NCI-H1417 treated with DMSO at 0.1 percent for 48 hours (cell line): ENCODE measurements at regions not wholly inside any gene's neighbourhood (a gene's known extent, or its start where the extent isn't known, plus 50 kb on each side); places are given as distances from the start of the nearest gene placed in this dataset.

Experiments used
- DNase-seq: peaks from one replicate; lab custom pipeline; 2025; lab: John Stamatoyannopoulos, UW

- peak; percentile 57 for DNase-seq
These were observed 298.6 kb downstream of the PARP8 start for GRCh38 chr5:50964746-50965653.

- no peak for DNase-seq
These were observed 299.4 kb downstream of the PARP8 start for GRCh38 chr5:50965654-50966375.

DNA sequence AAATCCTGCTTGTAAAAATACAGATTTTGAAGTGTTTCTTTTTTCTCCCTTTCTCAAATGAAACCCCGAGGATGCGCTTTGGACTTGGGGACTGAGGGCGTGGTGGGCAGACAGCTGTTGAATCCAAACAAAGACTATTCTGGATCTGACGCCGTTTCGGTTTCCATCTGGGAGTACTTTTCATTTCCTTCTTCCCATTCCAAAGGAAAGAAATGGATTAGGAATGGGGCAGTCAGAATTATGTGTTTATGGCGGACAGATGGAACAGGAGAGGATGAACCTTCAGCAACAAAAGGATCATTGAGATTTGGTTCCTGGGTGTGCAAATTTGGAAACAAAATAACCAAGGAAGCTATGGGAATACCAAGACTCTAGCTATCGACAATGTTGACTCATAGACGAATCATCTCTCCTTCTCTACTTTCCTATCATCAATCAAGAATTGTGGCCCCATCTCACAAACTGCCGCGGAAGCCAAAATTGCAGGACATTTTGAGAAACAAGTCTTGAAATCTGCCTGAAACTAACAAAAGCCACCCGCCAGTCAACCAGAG is 300.6 kb downstream of the PARP8 start:
- no peak for DNase-seq

- DNase-seq = peak; percentile 26
These were observed 301.3 kb downstream of the PARP8 start for GRCh38 chr5:50967563-50968355.

- DNase-seq = no peak
These were observed 302.1 kb downstream of the PARP8 start for GRCh38 chr5:50968356-50969149.

- no peak for DNase-seq
These were observed 303.0 kb downstream of the PARP8 start for GRCh38 chr5:50969151-50970031.

DNA sequence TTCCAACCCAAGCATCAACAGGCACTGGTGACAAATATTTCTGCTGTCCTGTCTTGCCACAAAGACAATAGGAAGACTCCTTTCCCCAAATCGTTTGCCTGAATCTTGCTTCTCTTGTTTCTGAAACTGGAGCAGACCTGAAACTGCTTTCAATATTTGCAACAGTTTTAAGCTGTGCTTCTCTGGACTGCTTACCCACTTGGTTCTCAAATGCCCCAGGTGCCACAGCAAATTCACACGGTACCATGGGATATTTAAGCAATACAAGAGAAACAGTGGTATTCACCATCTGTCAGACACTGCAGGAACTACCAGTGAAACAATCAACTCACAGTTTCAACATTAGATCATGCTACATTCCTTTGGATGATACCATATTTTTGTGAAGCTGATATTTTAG is 309.4 kb downstream of the PARP8 start:
- DNase-seq = no peak

GRCh38 chr5:50978924-50979323 is 312.5 kb downstream of the PARP8 start:
- DNase-seq = no peak

- no peak for DNase-seq
These were observed 318.2 kb downstream of the PARP8 start for GRCh38 chr5:50984640-50985039.

DNA sequence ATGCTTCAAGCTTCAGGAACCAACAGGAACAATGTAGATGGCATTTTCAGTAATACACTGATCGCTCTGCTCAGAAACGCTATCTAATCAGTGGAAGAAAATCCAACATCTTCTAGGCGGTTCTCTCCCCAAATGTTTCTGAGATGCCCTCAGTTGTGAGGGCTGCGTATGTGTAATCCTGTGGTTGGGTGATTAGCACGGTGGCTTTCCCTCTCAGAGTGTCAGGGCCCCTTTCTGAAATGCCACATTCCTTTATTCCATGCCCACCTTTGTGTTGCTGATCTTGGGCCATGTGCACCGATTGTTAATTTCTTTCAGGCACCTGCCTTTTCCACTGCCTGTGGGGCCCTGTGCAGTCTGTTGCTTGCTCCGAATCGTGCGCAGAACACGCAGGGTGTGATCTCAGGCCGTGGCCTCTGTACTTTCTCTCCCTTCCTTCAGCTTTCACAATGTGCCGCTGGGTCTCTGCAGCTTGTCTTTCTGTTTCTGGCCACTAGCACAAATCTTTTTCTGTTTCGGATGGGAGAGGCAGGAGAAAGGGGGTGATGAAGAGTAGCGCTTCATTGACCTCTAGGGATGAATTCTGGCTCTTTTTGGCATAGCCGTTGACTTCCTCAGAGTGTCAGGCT is 324.0 kb downstream of the PARP8 start:
- DNase-seq = no peak

- no peak for DNase-seq
These were observed 329.0 kb downstream of the PARP8 start for GRCh38 chr5:50995285-50995942.

DNA sequence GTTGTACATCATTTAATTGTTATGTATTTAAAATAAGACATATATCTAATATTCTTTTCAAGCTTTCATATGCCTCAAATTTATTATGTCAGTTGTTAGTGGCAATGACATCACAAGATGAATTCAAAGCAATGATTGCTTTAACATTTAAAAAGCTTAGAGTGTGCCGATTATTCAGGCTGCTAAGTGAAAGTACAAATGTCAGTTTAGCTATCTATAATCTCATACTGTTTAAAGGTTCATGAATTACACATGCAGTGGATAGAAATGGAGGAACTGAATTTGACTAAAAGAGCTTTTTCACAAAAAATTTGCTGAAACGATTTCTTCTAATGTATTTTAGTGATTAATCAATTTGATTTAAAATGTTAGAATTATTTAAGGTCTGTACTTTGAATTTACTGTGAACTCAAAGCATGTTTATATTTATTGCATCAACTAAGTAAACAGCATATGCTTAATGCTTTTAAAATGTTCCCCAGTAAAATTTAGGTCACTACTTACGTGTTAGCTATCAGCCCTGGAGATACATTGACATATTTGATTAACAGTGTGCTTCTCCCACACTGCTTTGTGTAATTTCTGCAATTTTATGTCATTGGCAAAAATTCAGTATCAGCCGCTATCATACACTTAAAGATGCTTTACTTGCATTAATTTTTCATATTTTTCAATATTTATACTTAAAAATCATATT is 334.9 kb downstream of the PARP8 start:
- no peak for DNase-seq

GRCh38 chr5:51002368-51002767 is 335.9 kb downstream of the PARP8 start:
- DNase-seq = no peak

- DNase-seq = no peak
These were observed 346.6 kb downstream of the PARP8 start for GRCh38 chr5:51013036-51013435.

DNA sequence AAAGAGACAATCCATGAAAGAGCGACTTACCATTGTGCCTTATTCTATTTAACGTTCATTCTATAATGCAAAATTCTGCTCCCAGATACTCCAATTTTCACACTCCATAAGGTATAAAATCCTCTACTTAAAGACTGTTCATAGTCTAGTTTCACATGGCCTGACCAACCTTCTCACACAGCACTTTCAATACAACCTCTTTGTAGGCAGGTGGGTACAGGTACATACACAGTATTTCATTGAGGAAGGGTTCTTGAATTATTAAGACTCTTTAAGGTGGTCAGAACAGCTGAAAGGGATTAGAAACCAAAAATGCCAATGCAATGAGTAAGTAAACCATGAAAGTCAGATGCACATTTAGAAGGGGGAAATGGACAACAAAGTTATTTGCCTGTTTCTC is 352.0 kb downstream of the PARP8 start:
- no peak for DNase-seq

GRCh38 chr5:51024263-51024662 is 357.8 kb downstream of the PARP8 start:
- DNase-seq = no peak

DNA sequence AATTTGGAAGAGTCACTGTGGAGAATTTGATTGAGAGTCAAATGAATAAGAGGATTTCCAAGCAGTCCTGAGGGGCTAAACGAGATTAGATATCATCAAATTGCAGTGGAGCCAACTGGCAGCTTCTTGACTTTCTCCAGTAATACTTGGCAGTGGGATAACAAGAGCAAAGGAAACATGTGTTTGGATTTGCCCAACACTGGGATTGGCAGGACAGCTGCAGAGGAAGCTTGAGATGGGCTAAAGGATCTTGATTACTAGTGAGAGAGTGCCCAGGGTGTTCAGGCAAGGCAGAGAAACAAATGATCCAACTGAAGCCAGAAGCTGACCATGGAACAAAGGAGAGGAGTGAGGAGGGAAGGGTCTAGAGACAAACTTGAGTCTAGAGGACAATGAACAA is 356.0 kb upstream of the ISL1 start:
- no peak for DNase-seq

DNA sequence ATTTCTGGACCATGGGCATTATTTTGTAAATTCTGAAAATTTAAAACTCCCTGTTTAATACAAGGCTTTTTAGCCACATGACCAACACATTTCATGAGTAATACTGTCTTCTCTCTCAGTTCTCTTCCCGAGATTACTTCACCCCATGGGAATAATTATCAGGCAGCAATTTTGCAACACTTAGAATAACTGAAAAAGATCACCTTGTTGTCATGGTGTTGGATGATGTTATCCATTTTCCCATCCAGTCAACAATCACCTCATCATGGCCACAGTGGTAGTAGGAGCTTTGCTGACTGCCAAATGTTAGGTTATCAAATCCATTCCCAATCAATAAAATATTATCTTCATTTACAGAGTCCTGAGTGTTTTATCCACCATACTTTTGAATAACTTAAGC is 354.9 kb upstream of the ISL1 start:
- no peak for DNase-seq

DNA sequence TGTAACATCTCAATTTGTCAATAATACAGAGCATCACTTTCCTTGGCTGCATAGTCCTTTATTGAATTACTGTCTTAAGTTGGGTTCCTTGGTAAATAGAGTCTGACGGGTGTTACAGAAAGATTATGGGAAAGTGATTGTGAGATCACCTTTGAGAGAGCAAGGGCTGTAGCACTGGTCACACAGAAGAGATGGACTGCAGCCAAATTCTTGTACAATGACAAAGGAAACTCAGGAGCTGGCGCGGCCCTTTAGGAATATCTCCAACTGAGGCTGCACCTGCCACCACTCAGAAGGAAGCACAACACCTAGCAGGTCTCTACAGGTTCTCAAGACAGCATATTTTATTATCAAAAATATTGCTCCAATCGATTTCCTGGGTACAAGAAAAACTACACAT is 350.0 kb upstream of the ISL1 start:
- no peak for DNase-seq
